Caco-2 (cell line): ENCODE measurements at regions not wholly inside any gene's neighbourhood (a gene's known extent, or its start where the extent isn't known, plus 50 kb on each side); places are given as distances from the start of the nearest gene placed in this dataset.

Source experiments
- BruUV-seq: library from RNA; stranded (reverse); fragments of 400-500 nt; replicated peaks from 2 replicates; lab custom pipeline; 2021; lab: Mats Ljungman, UMichigan
- CTCF ChIA-PET: fragments of 300-600 bp; sonication (Branson Sonifier 250); formaldehyde crosslinking; loops from one replicate; lab custom pipeline; 2022; ENCODE audit warnings: antibody characterized with exemption; lab: Charles Lee
- POLR2A ChIA-PET: fragments of 300-600 bp; sonication (Branson Sonifier 250); formaldehyde crosslinking; loops from one replicate; lab custom pipeline; 2022; ENCODE audit warnings: antibody characterized with exemption; lab: Charles Lee
- DNase-seq, 2 experiments: peaks; one replicate each; pipeline versions ENCODE4 v3.0.0 to v3.0.0-alpha.2; 2020 to 2022
- H3K27me3 ChIP-seq: replicated peaks from 2 replicates; pipeline ENCODE4 v1.6.0; 2011; ENCODE audit warnings: low read length; ENCODE audit not compliant: control insufficient read depth, insufficient read depth
- H3K36me3 ChIP-seq: 2 replicates; pipeline ENCODE4 v1.5.1; 2011; ENCODE audit warnings: low read length; ENCODE audit not compliant: control insufficient read depth, insufficient read depth
- H3K4me1 ChIP-seq: fragments of 250-450 bp; sonication (Bioruptor Pico); 2 replicates; pipeline ENCODE4 v1.5.1; 2020; ENCODE audit warnings: mild to moderate bottlenecking
- H3K4me3 ChIP-seq: 2 replicates; pipeline ENCODE4 v1.5.1; 2011; ENCODE audit warnings: low read depth, mild to moderate bottlenecking, control low read depth, low read length
- H3K9me3 ChIP-seq: fragments of 250-450 bp; sonication (Bioruptor Pico); 2 replicates; pipeline ENCODE4 v1.5.1; 2020; ENCODE audit warnings: mild to moderate bottlenecking, moderate library complexity
- H3K27ac Mint-ChIP-seq: one replicate; pipeline ENCODE4 v1.8.0; 2022; ENCODE audit warnings: mixed read lengths; ENCODE audit not compliant: unreplicated experiment
- H3K27me3 Mint-ChIP-seq: one replicate; pipeline ENCODE4 v1.8.0; 2022; ENCODE audit warnings: mixed read lengths; ENCODE audit not compliant: insufficient read depth, unreplicated experiment
- H3K36me3 Mint-ChIP-seq: one replicate; pipeline ENCODE4 v1.8.0; 2022; ENCODE audit warnings: mild to moderate bottlenecking, mixed read lengths; ENCODE audit not compliant: insufficient read depth, unreplicated experiment
- H3K4me1 Mint-ChIP-seq: one replicate; pipeline ENCODE4 v1.8.0; 2022; ENCODE audit warnings: low read depth, mixed read lengths; ENCODE audit not compliant: unreplicated experiment
- H3K4me3 Mint-ChIP-seq: one replicate; pipeline ENCODE4 v1.8.0; 2022; ENCODE audit warnings: mild to moderate bottlenecking, moderate library complexity, mixed read lengths; ENCODE audit not compliant: unreplicated experiment
- H3K9me3 Mint-ChIP-seq: one replicate; pipeline ENCODE4 v1.8.0; 2022; ENCODE audit warnings: mixed read lengths; ENCODE audit not compliant: unreplicated experiment
- CTCF ChIP-seq, 2 experiments: fragments of 200-600 bp in 1 of 2; IDR thresholded peaks; 1 replicate in 1 of 2; 2 replicates in 1 of 2; pipeline versions ENCODE4 v1.5.1 to v1.8.0; 2011 to 2022; ENCODE audit warnings: antibody characterized with exemption in 1 of 2, control low read depth in 1 of 2, inconsistent platforms in 1 of 2, low read depth in 1 of 2, low read length in 1 of 2, mild to moderate bottlenecking in 1 of 2, moderate library complexity in 1 of 2; ENCODE audit not compliant: insufficient read depth in 1 of 2, severe bottlenecking in 1 of 2, unreplicated experiment in 1 of 2
- intact Hi-C: fragments of 100-400 bp; cut with micrococcal nuclease; formaldehyde crosslinking; loops from one replicate; pipeline ENCODE4 v1.10.0; 2022; ENCODE audit not compliant: unreplicated experiment

- POLR2A ChIA-PET, result no interaction called here
- DNase-seq, result no peak
- intact Hi-C loops, result no loop called here
- Mint-ChIP-seq H3K4me3 (no peak overlapping the region), H3K27ac (no peak overlapping the region), H3K4me1 (no peaks in the 10 kb centered on the region), H3K27me3 (no peaks in the 10 kb centered on the region), H3K36me3 (no peaks in the 10 kb centered on the region), H3K9me3 (no peaks in the 10 kb centered on the region)
- Histone ChIP-seq H3K9me3 (no peaks in the 10 kb centered on the region), H3K36me3 (no peaks in the 10 kb centered on the region), H3K27me3 (no peaks in the 10 kb centered on the region), H3K4me3 (no peak overlapping the region), H3K4me1 (no peaks in the 10 kb centered on the region)
- TF ChIP-seq CTCF (IDR thresholded peaks at IDR 0.05; ENCODE audit: insufficient read depth in 1 of 2, low read depth in 1 of 2, low read length in 1 of 2, severe bottlenecking in 1 of 2, unreplicated experiment in 1 of 2), result no peak
- CTCF ChIA-PET, result no interaction called here
- BruUV-seq, result no TSS peak
Observed at GRCh38 chr6:113128661-113129060, 728.5 kb upstream of the MARCKS start.

- H3K36me3 Mint-ChIP-seq, result no peaks in the 10 kb centered on the region
- Histone ChIP-seq H3K4me3 (no peak overlapping the region), H3K9me3 (no peaks in the 10 kb centered on the region), H3K36me3 (no peaks in the 10 kb centered on the region), H3K4me1 (no peaks in the 10 kb centered on the region), H3K27me3 (no peaks in the 10 kb centered on the region)
- no TSS peak for BruUV-seq
- no peaks in the 10 kb centered on the region for H3K4me1 Mint-ChIP-seq
- POLR2A ChIA-PET, result no interaction called here
- DNase-seq, result no peak
- H3K9me3 Mint-ChIP-seq, result no peaks in the 10 kb centered on the region
- intact Hi-C loops, result loop anchor here (10.0 kb wide), 1 partner anchor 775 kb away; no protein-coding TSS in a partner anchor
- CTCF ChIA-PET, result no interaction called here
- H3K4me3 Mint-ChIP-seq, result no peak overlapping the region
- peaks cover 2% of the 10 kb centered on the region for H3K27me3 Mint-ChIP-seq
- no peak overlapping the region for H3K27ac Mint-ChIP-seq
- TF ChIP-seq CTCF (IDR thresholded peaks at IDR 0.05; ENCODE audit: insufficient read depth in 1 of 2, low read depth in 1 of 2, low read length in 1 of 2, severe bottlenecking in 1 of 2, unreplicated experiment in 1 of 2), result no peak
Observed at GRCh38 chr6:113129991-113130390, 727.2 kb upstream of the MARCKS start.

- Mint-ChIP-seq H3K27me3 (peaks cover 6% of the 10 kb centered on the region), H3K9me3 (no peaks in the 10 kb centered on the region), H3K36me3 (no peaks in the 10 kb centered on the region), H3K4me1 (no peaks in the 10 kb centered on the region), H3K4me3 (no peak overlapping the region), H3K27ac (no peak overlapping the region)
- no peak for TF ChIP-seq CTCF (IDR thresholded peaks at IDR 0.05; ENCODE audit: insufficient read depth in 1 of 2, low read depth in 1 of 2, low read length in 1 of 2, severe bottlenecking in 1 of 2, unreplicated experiment in 1 of 2)
- no peaks in the 10 kb centered on the region for H3K27me3 ChIP-seq
- no peak for DNase-seq
- no TSS peak for BruUV-seq
- H3K9me3 ChIP-seq, result no peaks in the 10 kb centered on the region
- POLR2A ChIA-PET, result no interaction called here
- no peaks in the 10 kb centered on the region for H3K36me3 ChIP-seq
- intact Hi-C loops, result loop anchor here (10.0 kb wide), 1 partner anchor 767 kb away; no protein-coding TSS in a partner anchor
- CTCF ChIA-PET, result no interaction called here
- H3K4me3 ChIP-seq, result no peak overlapping the region
- no peaks in the 10 kb centered on the region for H3K4me1 ChIP-seq
Observed at GRCh38 chr6:113137426-113137825, 719.7 kb upstream of the MARCKS start.
